Ovary (tissue), 3 donors: ENCODE measurements at regions not wholly inside any gene's neighbourhood (a gene's known extent, or its start where the extent isn't known, plus 50 kb on each side); places are given as distances from the start of the nearest gene placed in this dataset.

Experiments used
- POLR2A ChIP-seq: fragments of 450-650 bp; IDR thresholded peaks from one replicate; pipeline ENCODE4 v1.6.1; 2017; ENCODE audit warnings: antibody characterized with exemption, mild to moderate bottlenecking, moderate library complexity
- TF ChIP-seq, protein P1 (sequence below), 3 donors: fragments of 450-650 bp in 2 of 3; fragments of 200-600 bp in 1 of 3; IDR thresholded peaks; one replicate each; pipeline versions ENCODE4 v1.5.1 to v1.8.0; 2016 to 2022; ENCODE audit warnings: antibody characterized with exemption in 3 of 3, mild to moderate bottlenecking in 1 of 3
- donor health status: DM: no; HTN: no; CAD: no.

DNA sequence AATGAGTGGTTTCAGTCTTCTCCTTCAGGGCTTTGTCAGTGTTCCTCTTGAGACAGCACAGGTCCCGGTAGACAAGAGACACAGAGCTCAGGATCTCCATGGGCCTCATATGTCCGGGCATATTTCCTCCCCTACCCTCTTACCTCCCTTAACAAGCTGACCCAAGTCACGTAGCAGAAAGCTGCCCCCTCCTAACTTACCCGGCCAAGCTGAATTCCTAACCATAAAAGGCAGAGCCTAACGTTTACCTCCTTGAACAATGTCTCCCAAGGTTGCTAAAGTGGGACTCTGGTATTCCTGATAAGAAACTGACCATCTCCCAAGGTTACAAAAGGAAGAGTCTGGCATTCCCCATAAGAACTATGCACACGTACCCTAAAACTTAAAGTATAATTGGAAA is 182.2 kb upstream of the USP15 start:
- TF ChIP-seq, protein P1, sequence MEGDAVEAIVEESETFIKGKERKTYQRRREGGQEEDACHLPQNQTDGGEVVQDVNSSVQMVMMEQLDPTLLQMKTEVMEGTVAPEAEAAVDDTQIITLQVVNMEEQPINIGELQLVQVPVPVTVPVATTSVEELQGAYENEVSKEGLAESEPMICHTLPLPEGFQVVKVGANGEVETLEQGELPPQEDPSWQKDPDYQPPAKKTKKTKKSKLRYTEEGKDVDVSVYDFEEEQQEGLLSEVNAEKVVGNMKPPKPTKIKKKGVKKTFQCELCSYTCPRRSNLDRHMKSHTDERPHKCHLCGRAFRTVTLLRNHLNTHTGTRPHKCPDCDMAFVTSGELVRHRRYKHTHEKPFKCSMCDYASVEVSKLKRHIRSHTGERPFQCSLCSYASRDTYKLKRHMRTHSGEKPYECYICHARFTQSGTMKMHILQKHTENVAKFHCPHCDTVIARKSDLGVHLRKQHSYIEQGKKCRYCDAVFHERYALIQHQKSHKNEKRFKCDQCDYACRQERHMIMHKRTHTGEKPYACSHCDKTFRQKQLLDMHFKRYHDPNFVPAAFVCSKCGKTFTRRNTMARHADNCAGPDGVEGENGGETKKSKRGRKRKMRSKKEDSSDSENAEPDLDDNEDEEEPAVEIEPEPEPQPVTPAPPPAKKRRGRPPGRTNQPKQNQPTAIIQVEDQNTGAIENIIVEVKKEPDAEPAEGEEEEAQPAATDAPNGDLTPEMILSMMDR (IDR thresholded peaks at IDR 0.05), result no peak
- TF ChIP-seq POLR2A, result no peak
